Natural killer cell treated with Interleukin-12 subunit alpha and Interleukin-12 subunit beta and Interleukin-15 and Interleukin-18, amount 100 ng/mL, for 72 hours (primary cell): ENCODE measurements at regions not wholly inside any gene's neighbourhood (a gene's known extent, or its start where the extent isn't known, plus 50 kb on each side); places are given as distances from the start of the nearest gene placed in this dataset.
"Not testable (repeated sequence)": the region's sequence is repeated elsewhere in the genome, so short reads cannot be mapped to it uniquely, and the experiment has no call there.

Experiments used
- ATAC-seq, 2 donors: fragments of 150-1000 bp; cut with Tn5 transposase in 1 of 2; sonication (Bioruptor Pico), chemical (Tn5 transposase) in 1 of 2; 2 replicates each; pipeline ENCODE4 v1.10.0; 2021
- DNase-seq: peaks from one replicate; pipeline ENCODE4 v3.0.0; 2022; ENCODE audit warnings: low spot score
- H3K27ac Mint-ChIP-seq, 2 donors: 1 replicate in 1 of 2; 2 replicates in 1 of 2; pipeline ENCODE4 v1.8.0; 2022; ENCODE audit warnings: mixed read lengths in 2 of 2, mild to moderate bottlenecking in 1 of 2, moderate library complexity in 1 of 2
- H3K27me3 Mint-ChIP-seq, 2 donors: 1 replicate in 1 of 2; 2 replicates in 1 of 2; pipeline ENCODE4 v1.8.0; 2022; ENCODE audit warnings: mixed read lengths in 2 of 2
- H3K36me3 Mint-ChIP-seq: one replicate; pipeline ENCODE4 v1.8.0; 2022; ENCODE audit warnings: mixed read lengths
- H3K4me1 Mint-ChIP-seq, 2 donors: 1 replicate in 1 of 2; 2 replicates in 1 of 2; pipeline ENCODE4 v1.8.0; 2022; ENCODE audit warnings: low read depth in 2 of 2, mixed read lengths in 2 of 2, mild to moderate bottlenecking in 1 of 2
- H3K4me3 Mint-ChIP-seq: one replicate; pipeline ENCODE4 v1.8.0; 2022; ENCODE audit warnings: mixed read lengths
- H3K9me3 Mint-ChIP-seq: 2 replicates; pipeline ENCODE4 v1.8.0; 2022; ENCODE audit warnings: mixed read lengths

DNA sequence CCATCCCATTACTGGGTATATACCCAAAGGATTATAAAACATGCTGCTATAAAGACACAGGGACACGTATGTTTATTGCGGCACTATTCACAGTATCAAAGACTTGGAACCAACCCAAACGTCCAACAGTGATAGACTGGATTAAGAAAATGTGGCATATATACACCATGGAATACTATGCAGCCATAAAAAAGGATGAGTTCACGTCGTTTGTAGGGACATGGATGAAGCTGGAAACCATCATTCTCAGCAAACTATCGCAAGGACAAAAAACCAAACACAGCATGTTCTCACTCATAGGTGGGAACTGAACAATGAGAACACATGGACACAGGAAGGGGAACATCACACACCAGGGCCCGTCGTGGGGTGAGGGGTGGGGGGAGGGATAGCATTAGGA, 106.1 kb downstream of the CHD1L start:
- not testable (repeated sequence) for H3K4me3 Mint-ChIP-seq, DNase-seq, H3K4me1 Mint-ChIP-seq, H3K36me3 Mint-ChIP-seq, H3K9me3 Mint-ChIP-seq, H3K27ac Mint-ChIP-seq, ATAC-seq
- H3K27me3 Mint-ChIP-seq = peaks cover 30 to 47% of the 10 kb centered on the region in 2 donors

DNA sequence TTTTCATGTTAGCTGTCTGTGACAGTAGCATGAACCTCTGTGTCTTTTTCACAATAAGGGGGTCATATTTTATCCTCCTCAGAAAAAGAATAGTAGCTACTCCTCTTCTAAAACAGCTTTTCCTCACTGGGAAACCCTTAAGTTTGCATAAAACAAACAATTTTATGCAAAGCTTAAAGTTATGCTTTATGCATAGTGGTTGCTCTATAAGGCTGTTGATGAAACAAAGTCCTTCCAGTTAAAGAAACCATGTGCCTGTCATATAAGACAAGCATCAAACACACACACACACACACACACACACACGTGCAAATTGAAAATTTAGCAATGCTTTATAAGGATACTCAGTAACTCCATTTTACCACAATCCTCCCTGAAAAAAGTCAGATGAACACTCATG, 107.0 kb downstream of the CHD1L start:
- Mint-ChIP-seq H3K4me1 (no peaks in the 10 kb centered on the region), H3K4me3 (no peak overlapping the region), H3K27me3 (peaks cover 22 to 38% of the 10 kb centered on the region in 2 donors), H3K9me3 (no peaks in the 10 kb centered on the region), H3K36me3 (no peaks in the 10 kb centered on the region), H3K27ac (no peak overlapping the region)
- ATAC-seq (no peak), DNase-seq (no peak)

DNA sequence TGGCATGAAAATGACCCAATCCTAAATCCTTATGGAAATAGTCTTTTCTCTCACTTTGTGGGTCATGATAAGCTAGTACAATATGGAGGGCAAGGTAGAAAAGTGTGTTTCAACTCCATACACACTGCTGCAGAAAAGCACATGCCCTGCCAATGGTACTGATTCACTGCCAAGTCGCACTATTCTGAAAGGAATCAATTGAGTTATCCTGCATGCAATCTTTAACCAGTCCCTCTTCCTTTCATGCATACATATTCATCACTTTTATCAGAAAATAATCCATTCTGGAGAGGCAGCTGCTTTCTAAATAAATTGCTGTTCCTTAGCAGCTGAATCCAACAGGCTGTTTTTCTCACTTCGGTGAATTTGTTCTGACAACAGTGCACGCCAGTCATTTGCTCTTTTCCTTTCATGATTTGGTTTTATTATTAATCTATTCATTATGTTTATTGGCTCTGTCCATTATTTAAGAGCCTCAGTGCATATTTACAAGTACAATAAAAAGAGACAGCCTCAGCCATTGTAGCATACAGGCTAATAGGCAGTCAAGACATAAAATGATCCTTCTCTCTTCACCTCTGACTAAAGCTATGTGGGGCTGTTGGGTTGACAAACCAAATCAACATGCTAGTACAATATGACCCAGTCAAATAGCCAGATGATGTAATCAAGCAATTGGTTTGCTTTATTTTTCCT, 108.8 kb downstream of the CHD1L start:
- Mint-ChIP-seq H3K4me1 (no peaks in the 10 kb centered on the region), H3K27me3 (peaks cover 8 to 20% of the 10 kb centered on the region in 2 donors), H3K27ac (no peak overlapping the region), H3K9me3 (no peaks in the 10 kb centered on the region), H3K4me3 (no peak overlapping the region), H3K36me3 (no peaks in the 10 kb centered on the region)
- no peak for ATAC-seq
- no peak for DNase-seq

DNA sequence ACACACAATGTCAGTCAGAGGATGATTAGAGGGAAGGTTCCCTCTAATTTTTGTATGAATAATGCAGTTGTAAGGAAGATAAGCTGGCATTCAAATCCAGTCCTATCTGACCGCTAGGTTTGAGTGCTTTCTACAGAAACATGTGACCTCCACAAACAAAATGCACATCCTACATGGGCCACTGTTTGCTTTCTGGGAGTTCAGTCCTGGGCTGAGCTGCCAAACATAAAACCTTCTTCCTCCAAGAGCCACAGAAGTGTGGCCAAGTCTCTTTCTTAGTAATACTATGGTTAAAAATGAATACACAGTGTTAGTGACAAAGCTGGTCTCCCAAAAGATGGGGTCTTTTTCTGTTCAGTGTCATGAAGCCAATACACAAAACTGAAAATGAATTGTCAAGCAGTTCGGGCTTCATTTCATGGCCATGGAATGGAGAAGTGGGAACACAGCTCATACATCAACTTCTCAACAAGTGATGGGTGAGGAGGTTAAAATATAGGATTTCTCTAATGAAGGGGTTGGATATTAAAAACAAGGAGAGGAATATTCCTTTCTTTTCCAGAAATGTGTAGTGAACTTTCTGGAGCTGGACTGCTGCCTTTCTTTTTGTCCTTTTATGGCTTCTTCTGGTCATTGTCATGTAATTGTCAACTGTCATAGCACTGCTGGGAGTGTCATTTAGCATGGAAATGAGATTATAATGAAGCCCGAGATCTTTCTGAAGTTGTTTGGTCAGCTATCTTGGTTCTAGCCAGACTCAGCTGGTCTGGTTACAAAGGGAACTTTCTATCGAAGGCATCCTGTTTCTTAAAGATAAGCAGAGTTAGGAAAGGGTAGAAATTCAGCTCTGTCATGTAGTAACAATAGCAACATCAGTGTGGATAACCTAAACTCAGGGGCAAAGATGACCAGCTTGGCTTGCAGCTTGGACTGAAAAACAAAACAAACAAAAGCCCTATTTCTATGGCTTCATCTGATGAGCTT, 135.1 kb downstream of the CHD1L start:
- ATAC-seq (no peak), DNase-seq (no peak)
- H3K27me3 Mint-ChIP-seq = peaks cover 8 to 16% of the 10 kb centered on the region in 2 donors
- H3K27ac Mint-ChIP-seq = no peak overlapping the region
- H3K36me3 Mint-ChIP-seq = peaks cover 10% of the 10 kb centered on the region
- H3K4me3 Mint-ChIP-seq = no peak overlapping the region
- no peaks in the 10 kb centered on the region for H3K9me3 Mint-ChIP-seq
- H3K4me1 Mint-ChIP-seq = no peaks in the 10 kb centered on the region

DNA sequence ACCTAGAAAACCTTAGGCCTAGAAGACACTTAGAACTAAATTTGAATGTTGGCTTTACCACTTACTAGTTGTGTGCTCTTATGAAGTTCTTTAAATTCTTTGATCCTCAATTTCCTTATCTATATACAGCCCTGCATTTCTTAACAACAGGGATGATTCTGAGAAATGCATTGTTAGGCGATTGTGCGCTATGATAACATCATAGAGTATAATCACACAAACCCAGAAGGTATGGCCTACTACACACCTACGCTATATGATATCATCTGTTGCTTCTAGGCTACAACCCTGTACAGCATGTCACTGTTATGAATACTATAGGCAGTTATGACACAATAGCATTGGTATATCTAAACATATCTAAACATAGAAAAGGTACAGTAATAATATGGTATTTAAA, 137.4 kb downstream of the CHD1L start:
- H3K4me1 Mint-ChIP-seq = peaks cover 0 to 3% of the 10 kb centered on the region in 2 donors
- H3K27me3 Mint-ChIP-seq = peaks cover 8 to 13% of the 10 kb centered on the region in 2 donors
- no peak overlapping the region for H3K4me3 Mint-ChIP-seq
- no peaks in the 10 kb centered on the region for H3K36me3 Mint-ChIP-seq
- no peaks in the 10 kb centered on the region for H3K9me3 Mint-ChIP-seq
- DNase-seq (no peak), ATAC-seq (no peak)
- H3K27ac Mint-ChIP-seq = no peak overlapping the region

DNA sequence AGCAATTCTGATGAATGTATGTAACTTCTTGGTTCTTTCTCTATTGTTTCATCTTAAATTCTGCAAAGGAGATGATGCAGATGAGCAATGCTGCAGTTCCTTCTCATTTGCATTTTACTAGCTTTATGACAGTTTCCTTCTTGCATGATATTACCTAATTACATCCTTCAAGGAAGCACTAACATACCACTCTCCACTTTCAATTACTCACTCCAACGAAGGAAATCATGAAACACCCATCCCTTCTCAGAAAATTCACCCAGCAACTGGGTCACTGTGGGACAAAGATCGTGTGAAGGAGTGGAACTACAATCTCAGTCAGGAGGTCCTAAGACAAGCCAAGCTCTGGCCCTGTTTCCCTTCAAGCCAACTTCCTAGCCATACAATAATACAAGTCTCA, 142.3 kb downstream of the CHD1L start:
- no peak overlapping the region for H3K4me3 Mint-ChIP-seq
- ATAC-seq = no peak
- peaks cover 14 to 15% of the 10 kb centered on the region in 2 donors for H3K27me3 Mint-ChIP-seq
- H3K36me3 Mint-ChIP-seq = no peaks in the 10 kb centered on the region
- H3K27ac Mint-ChIP-seq = no peak overlapping the region
- no peaks in the 10 kb centered on the region for H3K9me3 Mint-ChIP-seq
- peaks cover 0 to 3% of the 10 kb centered on the region in 2 donors for H3K4me1 Mint-ChIP-seq
- DNase-seq = no peak

DNA sequence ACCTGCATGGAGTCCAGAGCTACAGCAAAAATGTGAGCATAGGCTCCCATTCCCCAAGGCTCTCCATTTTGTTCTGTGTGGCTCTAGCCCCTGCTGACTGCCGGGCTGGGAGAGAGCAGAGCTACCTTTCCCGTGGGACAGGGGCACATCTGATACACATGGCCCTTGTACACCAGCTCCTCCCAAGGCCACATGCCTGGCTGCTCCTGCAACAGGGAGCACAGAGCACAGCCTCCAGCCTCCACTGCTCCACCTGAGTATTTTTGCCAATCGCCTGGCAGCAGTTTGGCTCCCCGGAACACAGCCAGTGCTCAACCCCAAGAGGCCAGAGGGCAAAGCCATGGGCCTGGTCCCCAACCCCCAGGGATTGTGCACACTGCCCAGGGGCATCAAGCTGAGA, 146.5 kb downstream of the CHD1L start:
- Mint-ChIP-seq H3K36me3 (no peaks in the 10 kb centered on the region), H3K27ac (no peak overlapping the region), H3K27me3 (peaks cover 17 to 32% of the 10 kb centered on the region in 2 donors), H3K4me1 (peaks cover 0 to 3% of the 10 kb centered on the region in 2 donors), H3K9me3 (no peaks in the 10 kb centered on the region), H3K4me3 (no peak overlapping the region)
- ATAC-seq = no peak
- DNase-seq = no peak

DNA sequence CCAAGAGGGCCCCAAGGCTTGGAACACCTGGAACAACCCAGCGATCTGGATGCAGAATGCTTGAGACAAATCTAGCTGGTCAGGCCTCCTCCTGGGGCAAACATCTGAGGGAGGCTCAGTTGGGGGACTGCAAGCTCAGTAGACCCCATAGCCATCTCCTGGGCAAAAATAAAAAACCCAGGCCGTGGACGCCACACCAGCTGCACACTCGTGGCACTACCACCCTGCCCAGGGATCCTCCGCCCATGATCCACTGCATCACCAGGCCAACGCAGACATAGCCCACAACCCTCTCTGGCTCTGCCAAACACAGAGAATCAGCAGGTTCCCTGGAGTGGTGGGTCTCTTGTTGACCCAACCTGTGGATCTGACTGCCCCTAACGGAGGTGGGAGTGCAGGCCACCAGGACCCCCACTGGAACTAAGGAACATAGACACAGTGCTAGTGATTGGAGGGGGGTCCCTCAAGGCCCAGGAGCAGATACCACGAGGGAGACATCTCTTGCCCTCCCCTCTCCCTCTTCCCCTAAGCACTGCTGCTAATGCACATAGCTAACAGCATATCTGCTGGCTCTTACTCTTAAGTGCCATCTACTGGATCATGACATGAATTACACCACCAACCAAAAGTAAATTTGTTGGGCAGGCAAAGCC, 147.2 kb downstream of the CHD1L start:
- no peak for DNase-seq
- Mint-ChIP-seq H3K4me3 (no peak overlapping the region), H3K4me1 (peaks cover 0 to 3% of the 10 kb centered on the region in 2 donors), H3K9me3 (no peaks in the 10 kb centered on the region), H3K36me3 (no peaks in the 10 kb centered on the region), H3K27me3 (peaks cover 17 to 32% of the 10 kb centered on the region in 2 donors), H3K27ac (no peak overlapping the region)
- ATAC-seq = peak in 1 of 2 donors; percentile 49

DNA sequence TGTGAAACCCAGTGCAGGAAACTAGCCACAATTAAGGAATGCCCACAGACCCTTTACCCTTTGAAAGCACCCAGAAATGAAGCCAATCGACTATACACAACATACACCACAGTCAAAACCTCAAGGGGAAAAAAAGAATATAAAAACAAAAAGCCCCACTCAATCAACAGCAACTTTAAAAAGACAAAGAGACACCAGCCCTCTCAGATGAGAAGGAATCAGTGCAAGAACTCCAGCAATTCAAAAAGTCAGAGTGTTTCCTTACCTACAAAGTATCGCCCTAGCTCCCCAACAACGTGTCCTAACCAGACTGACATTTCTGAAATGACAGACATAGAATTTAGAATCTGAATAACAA, 147.7 kb downstream of the CHD1L start:
- DNase-seq (no peak), ATAC-seq (no peak)
- no peak overlapping the region for H3K27ac Mint-ChIP-seq
- H3K36me3 Mint-ChIP-seq = no peaks in the 10 kb centered on the region
- H3K4me1 Mint-ChIP-seq = no peaks in the 10 kb centered on the region
- H3K4me3 Mint-ChIP-seq = no peak overlapping the region
- no peaks in the 10 kb centered on the region for H3K9me3 Mint-ChIP-seq
- H3K27me3 Mint-ChIP-seq = peaks cover 14 to 32% of the 10 kb centered on the region in 2 donors

DNA sequence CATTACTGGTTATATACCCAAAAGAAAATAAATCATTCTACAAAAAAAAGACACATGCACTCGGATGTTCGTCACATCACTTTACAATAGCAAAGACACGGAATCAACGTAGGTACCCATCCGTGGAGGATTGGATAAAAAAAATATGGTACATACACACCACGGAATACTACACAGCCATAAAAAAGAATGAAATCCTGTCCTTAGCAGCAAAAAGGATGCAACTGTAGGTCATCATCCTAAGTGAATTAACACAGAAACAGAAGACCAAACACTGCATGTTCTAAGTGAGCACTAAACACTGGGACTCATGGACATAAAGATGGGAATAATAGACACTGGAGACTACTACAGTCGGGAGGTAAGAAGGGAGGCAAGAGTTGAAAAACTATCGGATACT, 148.6 kb downstream of the CHD1L start:
- no peak overlapping the region for H3K27ac Mint-ChIP-seq
- DNase-seq = no peak
- no peak for ATAC-seq
- no peaks in the 10 kb centered on the region for H3K9me3 Mint-ChIP-seq
- H3K27me3 Mint-ChIP-seq = peaks cover 13 to 36% of the 10 kb centered on the region in 2 donors
- no peaks in the 10 kb centered on the region for H3K36me3 Mint-ChIP-seq
- H3K4me3 Mint-ChIP-seq = no peak overlapping the region
- H3K4me1 Mint-ChIP-seq = no peaks in the 10 kb centered on the region

DNA sequence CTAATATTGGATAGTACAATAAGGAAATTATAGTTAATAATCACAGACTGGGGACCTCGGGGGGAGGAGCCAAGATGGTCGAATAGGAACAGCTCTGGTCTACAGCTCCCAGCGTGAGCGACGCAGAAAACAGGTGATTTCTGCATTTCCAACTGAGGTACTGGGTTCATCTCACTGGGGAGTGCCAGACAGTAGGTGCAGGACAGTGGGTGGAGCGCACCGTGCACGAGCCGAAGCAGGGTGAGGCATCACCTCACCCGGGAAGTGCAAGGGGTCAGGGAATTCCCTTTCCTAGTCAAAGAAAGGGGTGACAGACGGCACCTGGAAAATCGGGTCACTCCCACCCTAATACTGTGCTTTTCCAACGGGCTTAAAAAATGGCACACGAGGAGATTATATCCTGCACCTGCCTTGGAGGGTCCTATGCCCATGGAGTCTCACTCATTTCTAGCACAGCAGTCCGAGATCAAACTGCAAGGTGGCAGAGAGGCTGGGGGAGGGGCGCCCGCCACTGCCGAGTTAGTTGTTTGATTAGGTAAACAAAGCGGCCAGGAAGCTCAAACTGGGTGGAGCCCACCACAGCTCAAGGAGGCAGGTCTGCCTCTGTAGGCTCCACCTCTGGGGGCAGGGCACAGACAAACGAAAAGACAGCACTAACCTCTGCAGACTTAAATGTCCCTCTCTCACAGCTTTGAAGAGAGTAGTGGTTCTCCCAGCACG, 138.8 kb upstream of the BCL9 start:
- H3K27ac Mint-ChIP-seq, DNase-seq, H3K9me3 Mint-ChIP-seq, H3K4me1 Mint-ChIP-seq, H3K4me3 Mint-ChIP-seq, ATAC-seq: not testable (repeated sequence)
- Mint-ChIP-seq H3K36me3 (peaks cover 15% of the 10 kb centered on the region), H3K27me3 (peaks cover 39 to 67% of the 10 kb centered on the region in 2 donors)

DNA sequence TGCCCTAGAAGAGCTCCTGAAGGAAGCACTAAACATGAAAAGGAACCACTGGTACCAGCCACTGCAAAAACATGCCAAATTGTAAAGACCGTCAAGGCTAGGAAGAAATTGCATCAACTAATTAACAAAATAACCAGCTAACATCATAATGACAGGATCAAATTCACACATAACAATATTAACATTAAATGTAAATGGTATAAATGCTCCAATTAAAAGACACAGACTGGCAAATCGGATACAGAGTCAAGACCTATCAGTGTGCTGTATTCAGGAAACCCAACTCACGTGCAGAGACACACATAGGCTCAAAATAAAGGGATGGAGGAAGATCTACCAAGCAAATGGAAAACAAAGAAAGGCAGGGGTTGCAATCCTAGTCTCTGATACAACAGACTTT, 137.0 kb upstream of the BCL9 start:
- H3K4me3 Mint-ChIP-seq, H3K27ac Mint-ChIP-seq, ATAC-seq, DNase-seq, H3K9me3 Mint-ChIP-seq, H3K4me1 Mint-ChIP-seq: not testable (repeated sequence)
- Mint-ChIP-seq H3K36me3 (peaks cover 15% of the 10 kb centered on the region), H3K27me3 (peaks cover 27 to 49% of the 10 kb centered on the region in 2 donors)

DNA sequence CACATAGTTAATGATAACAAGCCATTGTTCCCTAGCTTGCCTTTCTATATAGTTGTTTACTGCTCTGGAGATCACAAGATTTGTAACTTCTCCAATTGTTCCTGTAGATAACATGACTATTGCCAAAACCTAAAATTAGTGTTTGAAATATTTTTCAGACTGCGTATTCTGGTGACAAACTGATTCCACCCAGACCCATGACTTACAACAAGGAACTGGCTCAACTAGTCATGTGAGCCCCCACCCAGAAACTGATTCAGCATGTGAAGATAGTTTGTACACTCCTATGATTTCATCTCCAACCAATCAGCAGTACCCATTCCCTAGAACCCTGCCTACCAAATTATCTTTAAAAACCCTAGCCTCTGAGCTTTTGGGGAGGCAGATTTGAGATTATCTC, 131.4 kb upstream of the BCL9 start:
- DNase-seq = no peak
- no peak overlapping the region for H3K4me3 Mint-ChIP-seq
- H3K27me3 Mint-ChIP-seq = peaks cover 15 to 17% of the 10 kb centered on the region in 2 donors
- H3K4me1 Mint-ChIP-seq = no peaks in the 10 kb centered on the region
- peaks cover 4% of the 10 kb centered on the region for H3K9me3 Mint-ChIP-seq
- H3K36me3 Mint-ChIP-seq = no peaks in the 10 kb centered on the region
- ATAC-seq = no peak
- no peak overlapping the region for H3K27ac Mint-ChIP-seq
